Common myeloid progenitor, CD34-positive (primary cell): ENCODE measurements at regions not wholly inside any gene's neighbourhood (a gene's known extent, or its start where the extent isn't known, plus 50 kb on each side); places are given as distances from the start of the nearest gene placed in this dataset.

Experiments
- CTCF ChIA-PET: fragments of 350-600 bp; sonication (Branson Sonifier 250); formaldehyde crosslinking; loops from one replicate; lab custom pipeline; 2021; ENCODE audit warnings: antibody characterized with exemption; lab: Charles Lee
- POLR2A ChIA-PET: fragments of 350-600 bp; sonication (Branson Sonifier 250); formaldehyde crosslinking; loops from one replicate; lab custom pipeline; 2021; ENCODE audit warnings: antibody characterized with exemption; lab: Charles Lee
- DNase-seq, 3 donors: peaks; one replicate each; pipeline versions ENCODE4 v3.0.0 to v3.0.0-alpha.2; 2013
- H3K27ac ChIP-seq, 2 experiments: 1 replicate in 1 of 2; 2 replicates in 1 of 2; pipeline ENCODE4 v1.7.0; 2013; ENCODE audit warnings: inconsistent platforms in 2 of 2, low read length in 2 of 2, mild to moderate bottlenecking in 2 of 2, low read depth in 1 of 2, moderate library complexity in 1 of 2; ENCODE audit not compliant: severe bottlenecking in 2 of 2, insufficient read depth in 1 of 2, poor library complexity in 1 of 2
- H3K27me3 ChIP-seq, 5 experiments: replicated peaks in 2 of 5; 1 replicate in 3 of 5; 2 replicates in 2 of 5; pipeline versions ENCODE4 v1.6.1 to v1.7.0; 2013; ENCODE audit warnings: low read length in 4 of 5, mild to moderate bottlenecking in 2 of 5, moderate library complexity in 2 of 5, inconsistent platforms in 1 of 5; ENCODE audit not compliant: insufficient read depth in 5 of 5, control insufficient read depth in 4 of 5
- H3K36me3 ChIP-seq, 4 experiments: 1 replicate in 2 of 4; 2 replicates in 2 of 4; pipeline versions ENCODE4 v1.6.1 to v1.7.0; 2013; ENCODE audit warnings: low read length in 3 of 4, control low read depth in 1 of 4, mild to moderate bottlenecking in 1 of 4; ENCODE audit not compliant: control insufficient read depth in 4 of 4, insufficient read depth in 4 of 4
- H3K4me1 ChIP-seq, 4 experiments: 1 replicate in 3 of 4; 2 replicates in 1 of 4; pipeline versions ENCODE4 v1.6.1 to v1.7.1; 2013; ENCODE audit warnings: low read length in 3 of 4, mild to moderate bottlenecking in 3 of 4, control low read depth in 1 of 4, inconsistent platforms in 1 of 4, moderate library complexity in 1 of 4; ENCODE audit not compliant: control insufficient read depth in 4 of 4, insufficient read depth in 4 of 4; ENCODE audit errors: control extremely low read depth in 1 of 4
- H3K4me3 ChIP-seq, 7 experiments: 1 replicate in 4 of 7; 2 replicates in 3 of 7; pipeline versions ENCODE4 v1.5.1 to v1.7.0; 2013; ENCODE audit warnings: mild to moderate bottlenecking in 7 of 7, low read length in 6 of 7, moderate library complexity in 6 of 7, inconsistent platforms in 2 of 7, low read depth in 2 of 7, control low read depth in 1 of 7; ENCODE audit not compliant: insufficient read depth in 4 of 7, control insufficient read depth in 1 of 7; ENCODE audit errors: extremely low read depth in 1 of 7
- H3K9me3 ChIP-seq, 5 experiments: 1 replicate in 4 of 5; 2 replicates in 1 of 5; pipeline versions ENCODE4 v1.6.1 to v1.7.1; 2013; ENCODE audit warnings: low read length in 4 of 5, mild to moderate bottlenecking in 2 of 5, inconsistent platforms in 1 of 5, low read depth in 1 of 5, moderate library complexity in 1 of 5; ENCODE audit not compliant: control insufficient read depth in 4 of 5, insufficient read depth in 2 of 5; ENCODE audit errors: control extremely low read depth in 1 of 5
- whole genome bisulfite sequencing: methylation state at CpG from one replicate; pipeline ENCODE4 v1.1.5; 2013; ENCODE audit not compliant: insufficient coverage; 5-methylcytosine and 5-hydroxymethylcytosine counted together

DNA sequence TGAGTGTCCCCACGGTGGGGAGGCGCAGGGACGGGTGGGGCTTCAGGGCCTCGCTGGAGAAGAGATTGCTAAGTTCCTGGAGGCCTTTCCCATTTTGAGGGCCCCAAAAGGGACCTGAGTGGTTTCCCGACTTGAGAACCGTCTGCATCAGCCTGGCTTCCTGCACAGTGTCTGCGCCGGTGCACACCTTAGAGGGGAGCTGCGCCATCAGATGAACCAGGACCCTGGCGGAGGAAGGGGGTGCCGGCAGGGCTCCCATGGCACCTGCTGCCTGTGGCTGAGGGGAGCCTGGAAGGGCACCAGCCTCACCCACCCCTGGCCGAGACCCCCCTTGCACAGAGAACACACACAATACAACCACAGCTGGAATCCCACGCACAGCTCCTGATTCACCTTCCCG lies 465.1 kb upstream of the MYT1L start:
- no peaks in the 10 kb centered on the region for H3K36me3 ChIP-seq
- H3K27ac ChIP-seq, result no peak overlapping the region
- H3K4me1 ChIP-seq, result no peaks in the 10 kb centered on the region
- no peak for DNase-seq
- peaks cover 0 to 2% (median 0%) of the 10 kb centered on the region in 5 experiments for H3K27me3 ChIP-seq
- H3K4me3 ChIP-seq, result no peak overlapping the region
- POLR2A ChIA-PET, result no interaction called here
- CTCF ChIA-PET, result no interaction called here
- peaks cover 0 to 6% (median 0%) of the 10 kb centered on the region in 5 experiments for H3K9me3 ChIP-seq
- WGBS, result 95% methylated on average over 10 of the region's 14 CpGs

DNA sequence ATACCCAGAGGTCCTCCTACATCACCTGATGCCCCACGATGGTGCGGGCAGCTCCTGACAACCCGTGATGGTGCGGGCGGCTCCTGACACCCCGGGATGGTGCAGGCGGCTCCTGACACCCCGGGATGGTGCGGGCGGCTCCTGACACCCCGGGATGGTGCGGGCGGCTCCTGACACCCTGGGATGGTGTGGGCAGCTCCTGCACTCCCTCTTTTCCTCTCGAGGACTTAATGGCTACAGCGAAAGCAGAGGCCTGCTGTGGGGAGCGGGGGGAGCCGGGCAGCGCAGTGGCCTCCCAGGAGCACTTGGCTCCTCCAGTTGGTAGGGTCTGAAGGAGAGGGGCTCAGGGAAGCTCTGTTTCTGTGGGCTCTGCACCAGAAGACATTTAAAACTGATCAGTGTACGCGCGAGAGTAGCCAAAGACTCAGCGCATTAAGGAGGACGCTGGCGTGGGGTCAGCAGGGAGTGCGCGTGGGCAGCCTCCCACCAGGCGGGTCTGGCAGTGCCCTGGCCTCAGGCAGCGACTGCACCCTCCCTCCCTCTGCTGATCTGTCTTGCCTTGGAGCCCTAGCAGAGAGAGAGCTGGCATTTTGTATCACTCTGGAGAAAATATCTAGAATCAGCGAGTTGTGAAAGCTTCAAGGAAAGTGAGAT lies 464.5 kb upstream of the MYT1L start:
- Histone ChIP-seq H3K4me3 (no peak overlapping the region), H3K36me3 (no peaks in the 10 kb centered on the region), H3K27ac (no peak overlapping the region), H3K27me3 (peaks cover 0 to 3% (median 0%) of the 10 kb centered on the region in 5 experiments), H3K9me3 (peaks cover 0 to 6% (median 0%) of the 10 kb centered on the region in 5 experiments), H3K4me1 (no peaks in the 10 kb centered on the region)
- POLR2A ChIA-PET, result no interaction called here
- no peak for DNase-seq
- WGBS, result 95% methylated on average over 28 of the region's 29 CpGs
- CTCF ChIA-PET, result no interaction called here

DNA sequence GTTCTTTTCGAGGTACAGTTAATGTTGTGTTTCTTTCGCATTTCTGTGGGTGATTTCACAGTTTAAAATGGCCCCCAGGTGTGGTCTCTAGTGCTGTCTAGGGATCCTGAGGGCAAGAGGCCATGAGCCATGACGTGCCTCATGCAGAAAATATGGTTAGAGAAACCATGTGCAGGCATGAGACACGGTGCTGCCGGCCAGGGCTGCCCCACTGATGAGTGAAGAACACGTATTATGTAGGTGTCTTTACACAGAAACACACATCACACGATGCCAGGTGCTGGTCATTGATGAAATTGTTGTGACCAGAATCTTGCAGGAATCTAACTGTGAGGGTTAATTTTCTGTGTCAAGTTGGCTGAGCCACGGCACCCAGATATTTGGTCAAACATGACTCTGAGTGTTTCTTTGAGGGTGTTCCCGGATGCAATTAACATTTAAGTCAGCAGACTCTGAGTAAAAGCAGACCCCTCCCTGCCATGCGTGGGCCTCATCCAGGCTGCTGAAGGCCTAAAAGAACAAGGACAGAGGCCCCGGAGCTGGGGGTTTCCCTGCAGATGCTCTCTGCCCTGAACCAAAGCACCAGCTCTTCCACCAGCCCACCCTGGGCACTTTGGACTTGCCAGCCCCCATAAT lies 463.0 kb upstream of the MYT1L start:
- DNase-seq, result no peak
- 93% methylated on average over 11 of the region's 11 CpGs for WGBS
- POLR2A ChIA-PET, result no interaction called here
- Histone ChIP-seq H3K4me3 (no peak overlapping the region), H3K36me3 (no peaks in the 10 kb centered on the region), H3K27ac (no peak overlapping the region), H3K27me3 (peaks cover 0 to 3% (median 0%) of the 10 kb centered on the region in 5 experiments), H3K9me3 (peaks cover 0 to 4% (median 0%) of the 10 kb centered on the region in 5 experiments), H3K4me1 (no peaks in the 10 kb centered on the region)
- CTCF ChIA-PET, result interaction anchor here (1.1 kb wide), 1 partner anchor 10 kb away, joined by 3 read pairs; no protein-coding TSS in a partner anchor

DNA sequence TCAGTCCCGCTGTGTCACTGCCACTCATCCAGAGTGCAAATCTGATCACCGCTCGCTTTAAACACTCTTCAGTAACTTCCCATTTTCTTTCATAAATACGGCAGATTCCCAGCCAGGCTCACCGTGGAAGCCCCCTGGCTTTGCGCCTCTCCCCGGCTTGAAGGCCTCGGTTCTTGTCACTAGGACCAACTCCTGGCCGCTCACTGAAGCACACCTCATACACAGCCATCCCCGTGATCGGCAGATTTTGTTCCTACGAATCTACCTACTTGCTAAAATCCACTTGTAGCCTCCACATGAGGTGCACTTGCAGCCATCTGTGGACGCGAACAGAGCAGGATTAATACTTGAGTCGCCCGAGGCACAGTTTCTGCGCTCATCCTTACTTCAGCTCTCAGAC lies 462.4 kb upstream of the MYT1L start:
- CTCF ChIA-PET, result interaction anchor here (1.1 kb wide), 1 partner anchor 10 kb away, joined by 3 read pairs; no protein-coding TSS in a partner anchor
- no peak overlapping the region for H3K27ac ChIP-seq

GRCh38 chr2:2791606-2792005 lies 460.5 kb upstream of the MYT1L start:
- Histone ChIP-seq H3K27ac (no peak overlapping the region), H3K27me3 (peaks cover 0 to 3% (median 0%) of the 10 kb centered on the region in 5 experiments), H3K4me1 (no peaks in the 10 kb centered on the region), H3K36me3 (no peaks in the 10 kb centered on the region), H3K9me3 (peaks cover 0 to 4% (median 0%) of the 10 kb centered on the region in 5 experiments), H3K4me3 (no peak overlapping the region)
- 96% methylated on average over 8 of the region's 15 CpGs for WGBS
- no peak for DNase-seq
- CTCF ChIA-PET, result interaction anchor here (1.2 kb wide), 1 partner anchor 200 kb away, joined by 3 read pairs; no protein-coding TSS in a partner anchor
- POLR2A ChIA-PET, result no interaction called here

More for the DNA sequence above, 462.4 kb upstream of the MYT1L start:
- no peaks in the 10 kb centered on the region for H3K4me1 ChIP-seq
- peaks cover 0 to 4% (median 0%) of the 10 kb centered on the region in 5 experiments for H3K9me3 ChIP-seq
- WGBS, result 95% methylated on average over 17 of the region's 17 CpGs
- no peak for DNase-seq
- peaks cover 0 to 3% (median 0%) of the 10 kb centered on the region in 5 experiments for H3K27me3 ChIP-seq
- H3K36me3 ChIP-seq, result no peaks in the 10 kb centered on the region
- POLR2A ChIA-PET, result no interaction called here
- no peak overlapping the region for H3K4me3 ChIP-seq

- WGBS, result 96% methylated on average over 11 of the region's 11 CpGs
- peaks cover 0 to 4% (median 0%) of the 10 kb centered on the region in 5 experiments for H3K9me3 ChIP-seq
- ChIA-PET POLR2A (no interaction called here), CTCF (interaction anchor here (1.2 kb wide), 1 partner anchor 201 kb away, joined by 3 read pairs; no protein-coding TSS in a partner anchor)
- DNase-seq, result no peak
- no peak overlapping the region for H3K27ac ChIP-seq
- H3K36me3 ChIP-seq, result no peaks in the 10 kb centered on the region
- H3K4me3 ChIP-seq, result no peak overlapping the region
- peaks cover 0 to 2% (median 0%) of the 10 kb centered on the region in 5 experiments for H3K27me3 ChIP-seq
- H3K4me1 ChIP-seq, result no peaks in the 10 kb centered on the region
Measured at GRCh38 chr2:2791031-2791430, 460.0 kb upstream of the MYT1L start.

DNA sequence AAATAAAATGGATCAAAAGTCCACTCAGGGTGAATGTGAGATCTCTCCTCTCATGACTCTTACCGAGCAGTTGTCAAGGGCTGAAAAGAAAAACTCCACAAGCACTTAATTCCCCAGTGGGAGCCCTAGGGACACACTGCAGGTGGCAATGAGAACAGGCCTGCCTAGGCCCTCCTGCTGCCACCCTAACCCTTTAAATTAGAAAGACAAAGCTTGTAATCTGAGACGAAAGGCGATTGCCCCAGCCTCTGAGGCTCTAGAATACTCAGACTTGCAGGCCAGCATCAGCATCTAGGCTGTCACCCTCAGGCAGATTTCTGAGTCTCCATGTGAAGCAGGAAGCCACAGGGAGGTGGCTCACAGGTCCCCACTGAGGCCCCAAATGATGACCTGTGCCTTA lies 457.0 kb upstream of the MYT1L start:
- Histone ChIP-seq H3K4me3 (no peak overlapping the region), H3K9me3 (no peaks in the 10 kb centered on the region), H3K36me3 (no peaks in the 10 kb centered on the region), H3K27ac (no peak overlapping the region), H3K27me3 (peaks cover 0 to 2% (median 0%) of the 10 kb centered on the region in 5 experiments), H3K4me1 (no peaks in the 10 kb centered on the region)
- WGBS, result 100% methylated on average over 3 of the region's 3 CpGs
- DNase-seq, result no peak
- POLR2A ChIA-PET, result no interaction called here
- CTCF ChIA-PET, result interaction anchor here (1.7 kb wide), 1 partner anchor 11 kb away, joined by 3 read pairs; no protein-coding TSS in a partner anchor
